HepG2 (cell line): ENCODE measurements at regions not wholly inside any gene's neighbourhood (a gene's known extent, or its start where the extent isn't known, plus 50 kb on each side); places are given as distances from the start of the nearest gene placed in this dataset.

Source experiments
- ATAC-seq: fragments of 200-7000 bp; cut with Tn5 transposase; 3 replicates; pipeline ENCODE4 v1.9.1; 2020; ENCODE audit warnings: mild to moderate bottlenecking, moderate library complexity
- BruUV-seq: library from RNA; stranded (reverse); fragments of 400-500 nt; replicated peaks from 2 replicates; lab custom pipeline; 2021; lab: Mats Ljungman, UMichigan
- CTCF ChIA-PET: fragments of 300-600 bp; formaldehyde crosslinking; extraction: SDS; loops from one replicate; lab custom pipeline; 2021; ENCODE audit warnings: low total read pairs, inconsistent platforms, low intra/inter-chr PET ratio; lab: Yijun Ruan, JAX
- POLR2A ChIA-PET: fragments of 350-600 bp; sonication (Branson Sonifier 250); formaldehyde crosslinking; loops from one replicate; lab custom pipeline; 2020; ENCODE audit warnings: antibody characterized with exemption, inconsistent platforms; lab: Yijun Ruan, JAX
- DNase-seq: peaks from one replicate; pipeline ENCODE4 v3.0.0-alpha.2; 2015; ENCODE audit warnings: low spot score
- FAIRE-seq: peaks from 3 replicates; lab custom pipeline; 2011; peaks lifted over from hg19 to GRCh38; lab: Jason Lieb, UNC
- H2AFZ ChIP-seq: one replicate; pipeline ENCODE4 v1.6.1; 2011; ENCODE audit warnings: low read length, inconsistent platforms
- H3K27ac ChIP-seq: fragments of 300-600 bp; 3 replicates; pipeline ENCODE4 v1.8.0; 2011; ENCODE audit warnings: mixed run types, mild to moderate bottlenecking, mixed read lengths, low read length, inconsistent platforms; ENCODE audit not compliant: insufficient read depth; ENCODE audit errors: extremely low read length
- H3K27me3 ChIP-seq, 2 experiments: fragments of 200-600 bp in 1 of 2; 2 replicates in 1 of 2; 3 replicates in 1 of 2; pipeline versions ENCODE4 v1.6.0 to v1.8.0; 2011; ENCODE audit warnings: low read length in 2 of 2, mild to moderate bottlenecking in 2 of 2, moderate library complexity in 2 of 2, inconsistent platforms in 1 of 2; ENCODE audit not compliant: insufficient read depth in 2 of 2, control insufficient read depth in 1 of 2
- H3K36me3 ChIP-seq, 2 experiments: fragments of 200-600 bp in 1 of 2; replicated peaks in 1 of 2; 2 replicates in 1 of 2; 3 replicates in 1 of 2; pipeline versions ENCODE4 v1.5.1 to v1.8.0; 2011; ENCODE audit warnings: low read length in 2 of 2, inconsistent platforms in 1 of 2; ENCODE audit not compliant: insufficient read depth in 2 of 2, control insufficient read depth in 1 of 2
- H3K4me1 ChIP-seq: 2 replicates; pipeline ENCODE4 v1.5.1; 2012; ENCODE audit warnings: low read length, inconsistent platforms; ENCODE audit not compliant: insufficient read depth
- H3K4me2 ChIP-seq: 2 replicates; pipeline ENCODE4 v1.6.0; 2011; ENCODE audit warnings: low read depth, low read length, inconsistent platforms
- H3K4me3 ChIP-seq, 3 experiments: fragments of 200-600 bp in 1 of 3; sonication (generic), shearing (Covaris generic) in 1 of 3; replicated peaks in 1 of 3; 2 replicates each; pipeline ENCODE4 v1.5.1; 2011 to 2016; ENCODE audit warnings: low read length in 3 of 3, inconsistent platforms in 2 of 3, low read depth in 2 of 3, mild to moderate bottlenecking in 2 of 3, control low read depth in 1 of 3, mixed read lengths in 1 of 3; ENCODE audit not compliant: insufficient read depth in 1 of 3
- H3K79me2 ChIP-seq: one replicate; pipeline ENCODE4 v1.6.1; 2011; ENCODE audit warnings: low read length, inconsistent platforms; ENCODE audit not compliant: insufficient read depth
- H3K9ac ChIP-seq: 2 replicates; pipeline ENCODE4 v1.6.0; 2011; ENCODE audit warnings: mild to moderate bottlenecking, low read depth, low read length, inconsistent platforms; ENCODE audit not compliant: insufficient read depth
- H3K9me3 ChIP-seq: 2 replicates; pipeline ENCODE4 v1.5.1; 2012; ENCODE audit warnings: mild to moderate bottlenecking, low read length
- H4K20me1 ChIP-seq: 2 replicates; pipeline ENCODE4 v1.6.0; 2011; ENCODE audit warnings: inconsistent platforms, mild to moderate bottlenecking, low read length, moderate library complexity; ENCODE audit not compliant: insufficient read depth
- DMAP1 ChIP-seq: IDR thresholded peaks from 2 replicates; pipeline ENCODE4 v1.6.1; 2016
- GLI4 ChIP-seq: sonication (generic); formaldehyde crosslinking; IDR thresholded peaks from 2 replicates; pipeline ENCODE4 v1.5.1; 2020; ENCODE audit warnings: missing genetic modification reagents, mild to moderate bottlenecking, moderate library complexity, borderline replicate concordance
- HDAC2 ChIP-seq: sonication (generic); formaldehyde crosslinking; IDR thresholded peaks from 2 replicates; pipeline ENCODE4 v1.4.0; 2020; ENCODE audit warnings: missing genetic modification reagents
- HES4 ChIP-seq: sonication (generic); formaldehyde crosslinking; IDR thresholded peaks from 2 replicates; pipeline ENCODE4 v1.9.0; 2021; ENCODE audit warnings: mild to moderate bottlenecking, missing genetic modification reagents, borderline replicate concordance
- HOXA3 ChIP-seq: sonication (generic); formaldehyde crosslinking; IDR thresholded peaks from 2 replicates; pipeline ENCODE4 v1.5.0; 2020; ENCODE audit warnings: missing genetic modification reagents
- NFKB2 ChIP-seq: sonication (generic); formaldehyde crosslinking; IDR thresholded peaks from 2 replicates; pipeline ENCODE4 v1.4.0; 2020; ENCODE audit warnings: missing genetic modification reagents, borderline replicate concordance
- SCMH1 ChIP-seq: sonication (generic); formaldehyde crosslinking; IDR thresholded peaks from 2 replicates; pipeline ENCODE4 v1.9.0; 2021; ENCODE audit warnings: missing genetic modification reagents, mild to moderate bottlenecking, borderline replicate concordance
- SNAPC4 ChIP-seq: sonication (generic); formaldehyde crosslinking; IDR thresholded peaks from 2 replicates; pipeline ENCODE4 v1.4.0; 2020; ENCODE audit warnings: mild to moderate bottlenecking, missing genetic modification reagents
- STAG1 ChIP-seq: sonication (generic); formaldehyde crosslinking; IDR thresholded peaks from 2 replicates; pipeline ENCODE4 v1.4.0; 2020; ENCODE audit warnings: missing genetic modification reagents
- ZBTB43 ChIP-seq: sonication (generic); formaldehyde crosslinking; conservative IDR thresholded peaks from 2 replicates; pipeline ENCODE4 v1.4.0; 2020; ENCODE audit warnings: missing genetic modification reagents
- ZNF10 ChIP-seq: sonication (generic); formaldehyde crosslinking; IDR thresholded peaks from 2 replicates; pipeline ENCODE4 v1.4.0; 2020; ENCODE audit warnings: mild to moderate bottlenecking, low read depth, missing genetic modification reagents, borderline replicate concordance
- ZNF121 ChIP-seq: sonication (generic); formaldehyde crosslinking; IDR thresholded peaks from 2 replicates; pipeline ENCODE4 v1.5.0; 2020; ENCODE audit warnings: mild to moderate bottlenecking, missing genetic modification reagents
- ZNF552 ChIP-seq: sonication (generic); formaldehyde crosslinking; IDR thresholded peaks from 2 replicates; pipeline ENCODE4 v1.9.0; 2022; ENCODE audit warnings: missing genetic modification reagents, mild to moderate bottlenecking, borderline replicate concordance
- ZNF777 ChIP-seq: sonication (generic); formaldehyde crosslinking; IDR thresholded peaks from 2 replicates; pipeline ENCODE4 v1.4.0; 2020; ENCODE audit warnings: missing genetic modification reagents
- WGBS: methylation state at CpG from one replicate; pipeline ENCODE4 v1.1.6; 2017; ENCODE audit warnings: low lambda C conversion rate; 5-methylcytosine and 5-hydroxymethylcytosine counted together
- in situ Hi-C: cut with HindIII; loops from 2 replicates; pipeline ENCODE4 v1.10.0; 2017; ENCODE audit warnings: low pct_unique_long_range_greater_than_20kb; ENCODE audit not compliant: extremely low pct_ligation_motif_present
- intact Hi-C: fragments of 100-400 bp; cut with micrococcal nuclease; formaldehyde crosslinking; loops from one replicate; pipeline ENCODE4 v1.10.0; 2022; ENCODE audit not compliant: unreplicated experiment

- TF ChIP-seq SNAPC4 (CRISPR knock-in tag) (no peak), HES4 (CRISPR knock-in tag) (no peak), STAG1 (no peak), ZNF777 (no peak)
These were observed 91.0 kb downstream of the UFM1 start (continued) for GRCh38 chr13:38440666-38441065.

GRCh38 chr13:38444904-38445303 is 95.3 kb downstream of the UFM1 start:
- Histone ChIP-seq H3K9ac (no peak overlapping the region), H3K4me3 (no peak overlapping the region), H3K27ac (no peak overlapping the region), H3K36me3 (no peaks in the 10 kb centered on the region), H2AFZ (no peak overlapping the region), H3K9me3 (no peaks in the 10 kb centered on the region), H3K4me1 (no peaks in the 10 kb centered on the region), H4K20me1 (no peaks in the 10 kb centered on the region), H3K27me3 (no peaks in the 10 kb centered on the region), H3K4me2 (no peak overlapping the region), H3K79me2 (no peaks in the 10 kb centered on the region)
- no TSS peak for BruUV-seq
- intact Hi-C loops: no loop called here
- in situ Hi-C loops: no loop called here
- 0% methylated on average over 2 of the region's 2 CpGs for WGBS
- DNase-seq (no peak), FAIRE-seq (no peak), ATAC-seq (no peak)
- ChIA-PET CTCF (no interaction called here), POLR2A (no interaction called here)
- TF ChIP-seq SCMH1 (CRISPR knock-in tag): no peak
- no peak for TF ChIP-seq ZNF10 (CRISPR knock-in tag)
- no peak for TF ChIP-seq HDAC2 (CRISPR knock-in tag)
- TF ChIP-seq ZNF552: no peak
- TF ChIP-seq DMAP1 (CRISPR knock-in tag): no peak
- TF ChIP-seq HOXA3 (CRISPR knock-in tag): no peak
- no peak for TF ChIP-seq ZBTB43
- TF ChIP-seq GLI4 (CRISPR knock-in tag): no peak
- TF ChIP-seq NFKB2 (CRISPR knock-in tag): no peak
- no peak for TF ChIP-seq ZNF121
- no peak for TF ChIP-seq HES4 (CRISPR knock-in tag)
